Right atrium auricular region (tissue), 2 donors: ENCODE measurements at regions not wholly inside any gene's neighbourhood (a gene's known extent, or its start where the extent isn't known, plus 50 kb on each side); places are given as distances from the start of the nearest gene placed in this dataset.

ENCODE experiments used
- DNase-seq: peaks from one replicate; pipeline ENCODE4 v3.0.0-alpha.2; 2019; ENCODE audit warnings: low spot score
- H3K27ac ChIP-seq, 2 donors: fragments of 200-600 bp; sonication (generic); 1 replicate in 1 of 2; 2 replicates in 1 of 2; pipeline ENCODE4 v1.5.1; 2016 to 2019
- H3K27me3 ChIP-seq, 2 donors: fragments of 200-600 bp; sonication (generic); one replicate each; pipeline versions ENCODE4 v1.5.1 to v1.6.0; 2017 to 2019
- H3K36me3 ChIP-seq: fragments of 200-600 bp; sonication (generic); one replicate; pipeline ENCODE4 v1.5.1; 2016
- H3K4me1 ChIP-seq, 2 donors: fragments of 200-600 bp; sonication (generic); one replicate each; pipeline versions ENCODE4 v1.5.1 to v1.6.0; 2017 to 2019
- H3K4me3 ChIP-seq, 2 donors: fragments of 200-600 bp; sonication (generic); 1 replicate in 1 of 2; 2 replicates in 1 of 2; pipeline ENCODE4 v1.5.1; 2017 to 2019; ENCODE audit warnings: mild to moderate bottlenecking in 1 of 2, moderate library complexity in 1 of 2
- H3K9me3 ChIP-seq, 2 donors: fragments of 200-600 bp; sonication (generic); one replicate each; pipeline ENCODE4 v1.5.1; 2019
- CTCF ChIP-seq, 2 donors: fragments of 200-600 bp; sonication (generic); IDR thresholded peaks; one replicate each; pipeline ENCODE4 v1.5.1; 2019; ENCODE audit warnings: antibody characterized with exemption in 2 of 2

GRCh38 chr2:153715218-153715850, 156.4 kb upstream of the GALNT13 start:
- H3K4me1 ChIP-seq: no peaks in the 10 kb centered on the region
- no peak for TF ChIP-seq CTCF (IDR thresholded peaks at IDR 0.05)
- H3K4me3 ChIP-seq: no peak overlapping the region
- no peaks in the 10 kb centered on the region for H3K27me3 ChIP-seq
- DNase-seq: no peak
- no peaks in the 10 kb centered on the region for H3K36me3 ChIP-seq
- H3K9me3 ChIP-seq: no peaks in the 10 kb centered on the region
- no peak overlapping the region for H3K27ac ChIP-seq

GRCh38 chr2:153717060-153717459, 154.7 kb upstream of the GALNT13 start:
- Histone ChIP-seq H3K9me3 (no peaks in the 10 kb centered on the region), H3K4me1 (no peaks in the 10 kb centered on the region), H3K36me3 (no peaks in the 10 kb centered on the region), H3K4me3 (no peak overlapping the region), H3K27ac (no peak overlapping the region), H3K27me3 (no peaks in the 10 kb centered on the region)
- no peak for DNase-seq
- TF ChIP-seq CTCF (IDR thresholded peaks at IDR 0.05): no peak

GRCh38 chr2:153739394-153739793, 132.3 kb upstream of the GALNT13 start:
- Histone ChIP-seq H3K36me3 (no peaks in the 10 kb centered on the region), H3K4me1 (no peaks in the 10 kb centered on the region), H3K27ac (no peak overlapping the region), H3K27me3 (no peaks in the 10 kb centered on the region), H3K4me3 (no peak overlapping the region), H3K9me3 (no peaks in the 10 kb centered on the region)
- DNase-seq: no peak
- TF ChIP-seq CTCF (IDR thresholded peaks at IDR 0.05): no peak

- Histone ChIP-seq H3K4me1 (no peaks in the 10 kb centered on the region), H3K4me3 (no peak overlapping the region), H3K27me3 (no peaks in the 10 kb centered on the region), H3K9me3 (peaks cover 4 to 33% of the 10 kb centered on the region in 2 donors), H3K36me3 (no peaks in the 10 kb centered on the region), H3K27ac (no peak overlapping the region)
- no peak for TF ChIP-seq CTCF (IDR thresholded peaks at IDR 0.05)
- DNase-seq: no peak
Measured at GRCh38 chr2:153761936-153762335, 109.8 kb upstream of the GALNT13 start.

- H3K36me3 ChIP-seq: no peaks in the 10 kb centered on the region
- no peaks in the 10 kb centered on the region for H3K4me1 ChIP-seq
- H3K9me3 ChIP-seq: peaks cover 4 to 56% of the 10 kb centered on the region in 2 donors
- H3K27me3 ChIP-seq: no peaks in the 10 kb centered on the region
- DNase-seq: no peak
- TF ChIP-seq CTCF (IDR thresholded peaks at IDR 0.05): no peak
- no peak overlapping the region for H3K27ac ChIP-seq
- H3K4me3 ChIP-seq: no peak overlapping the region
Measured at GRCh38 chr2:153766415-153766814, 105.3 kb upstream of the GALNT13 start.

- no peaks in the 10 kb centered on the region for H3K4me1 ChIP-seq
- TF ChIP-seq CTCF (IDR thresholded peaks at IDR 0.05): no peak
- H3K36me3 ChIP-seq: no peaks in the 10 kb centered on the region
- no peak overlapping the region for H3K27ac ChIP-seq
- DNase-seq: no peak
- H3K9me3 ChIP-seq: peaks cover 4 to 46% of the 10 kb centered on the region in 2 donors
- no peak overlapping the region for H3K4me3 ChIP-seq
- no peaks in the 10 kb centered on the region for H3K27me3 ChIP-seq
Measured at GRCh38 chr2:153770359-153770991, 101.2 kb upstream of the GALNT13 start.
